GM23338 (cell line): ENCODE measurements at regions not wholly inside any gene's neighbourhood (a gene's known extent, or its start where the extent isn't known, plus 50 kb on each side); places are given as distances from the start of the nearest gene placed in this dataset.
A peak's percentile ranks its signal among the peaks of the same experiment; 100 is the strongest.

ENCODE experiments used
- ATAC-seq: fragments of 200-7000 bp; cut with Tn5 transposase; 3 replicates; pipeline ENCODE4 v1.9.1; 2020
- DNase-seq: peaks from one replicate; pipeline ENCODE4 v3.0.0-alpha.2; 2015; ENCODE audit warnings: low spot score
- H2AFZ ChIP-seq: fragments of 200-600 bp; sonication (generic); 2 replicates; pipeline ENCODE4 v1.8.0; 2016; ENCODE audit warnings: antibody characterized with exemption, mild to moderate bottlenecking, moderate library complexity
- H3F3A ChIP-seq: fragments of 200-600 bp; sonication (generic); replicated peaks from 2 replicates; pipeline ENCODE4 v1.8.0; 2017; ENCODE audit warnings: antibody characterized with exemption, mixed run types, low read depth
- H3K27ac ChIP-seq: fragments of 200-600 bp; sonication (generic); 2 replicates; pipeline ENCODE4 v1.6.1; 2016; ENCODE audit warnings: low read depth
- H3K27me3 ChIP-seq: fragments of 200-600 bp; sonication (generic); 2 replicates; pipeline ENCODE4 v1.8.0; 2016; ENCODE audit warnings: mild to moderate bottlenecking, mixed run types, moderate library complexity; ENCODE audit not compliant: insufficient read depth
- H3K36me3 ChIP-seq: fragments of 200-600 bp; sonication (generic); 2 replicates; pipeline ENCODE4 v1.8.0; 2016; ENCODE audit warnings: mild to moderate bottlenecking; ENCODE audit not compliant: insufficient read depth
- H3K4me1 ChIP-seq: fragments of 200-600 bp; sonication (generic); 2 replicates; pipeline ENCODE4 v1.8.0; 2016; ENCODE audit warnings: mild to moderate bottlenecking, moderate library complexity; ENCODE audit not compliant: insufficient read depth
- H3K4me2 ChIP-seq: fragments of 200-600 bp; sonication (generic); 2 replicates; pipeline ENCODE4 v1.7.1; 2017; ENCODE audit warnings: mixed run types
- H3K4me3 ChIP-seq: fragments of 200-600 bp; sonication (generic); 2 replicates; pipeline ENCODE4 v1.6.1; 2016; ENCODE audit warnings: mixed run types
- H3K79me2 ChIP-seq: fragments of 200-600 bp; sonication (generic); replicated peaks from 2 replicates; pipeline ENCODE4 v1.8.0; 2017; ENCODE audit warnings: mild to moderate bottlenecking; ENCODE audit not compliant: insufficient read depth
- H3K9me2 ChIP-seq: fragments of 200-600 bp; sonication (generic); 2 replicates; pipeline ENCODE4 v1.8.0; 2017; ENCODE audit not compliant: insufficient read depth
- H4K20me1 ChIP-seq: fragments of 200-600 bp; sonication (generic); replicated peaks from 2 replicates; pipeline ENCODE4 v1.8.0; 2017; ENCODE audit warnings: mild to moderate bottlenecking; ENCODE audit not compliant: insufficient read depth
- H3K27ac Mint-ChIP-seq: 2 replicates; pipeline ENCODE4 v1.8.0; 2020; ENCODE audit warnings: inconsistent platforms, mild to moderate bottlenecking, moderate library complexity, mixed read lengths
- H3K27me3 Mint-ChIP-seq: 3 replicates; pipeline ENCODE4 v1.8.0; 2022; ENCODE audit warnings: low read depth, mild to moderate bottlenecking, moderate library complexity, mixed read lengths, inconsistent platforms; ENCODE audit not compliant: insufficient read depth, poor library complexity
- H3K36me3 Mint-ChIP-seq: 3 replicates; pipeline ENCODE4 v1.8.0; 2021; ENCODE audit warnings: low read depth, mild to moderate bottlenecking, inconsistent platforms, moderate library complexity, mixed read lengths
- H3K4me1 Mint-ChIP-seq: 3 replicates; pipeline ENCODE4 v1.8.0; 2020; ENCODE audit warnings: mild to moderate bottlenecking, inconsistent platforms, mixed read lengths
- H3K4me3 Mint-ChIP-seq: 3 replicates; pipeline ENCODE4 v1.8.0; 2021; ENCODE audit warnings: moderate library complexity, mild to moderate bottlenecking, inconsistent platforms, mixed read lengths
- H3K9me3 Mint-ChIP-seq: 3 replicates; pipeline ENCODE4 v1.8.0; 2020; ENCODE audit warnings: moderate library complexity, mild to moderate bottlenecking, inconsistent platforms, mixed read lengths
- CREB1 ChIP-seq: fragments of 250-450 bp; sonication (Bioruptor Pico); IDR thresholded peaks from 2 replicates; pipeline ENCODE4 v1.5.0; 2020; ENCODE audit warnings: low read depth, mild to moderate bottlenecking, moderate library complexity
- EZH2 ChIP-seq: fragments of 200-600 bp; sonication (generic); IDR thresholded peaks from one replicate; pipeline ENCODE4 v1.8.0; 2017; ENCODE audit warnings: antibody characterized with exemption, mild to moderate bottlenecking, low read depth; ENCODE audit not compliant: unreplicated experiment
- EZH2phosphoT487 ChIP-seq: fragments of 200-600 bp; sonication (generic); IDR thresholded peaks from one replicate; pipeline ENCODE4 v1.8.1; 2018; ENCODE audit warnings: antibody characterized with exemption; ENCODE audit not compliant: unreplicated experiment
- JUNB ChIP-seq: IDR thresholded peaks from one replicate; pipeline ENCODE4 v1.6.1; 2016; ENCODE audit warnings: antibody characterized with exemption; ENCODE audit not compliant: unreplicated experiment
- STAT1 ChIP-seq: IDR thresholded peaks from one replicate; pipeline ENCODE4 v1.6.1; 2016; ENCODE audit warnings: antibody characterized with exemption; ENCODE audit not compliant: unreplicated experiment
- ZNF331 ChIP-seq: fragments of 250-450 bp; sonication (Bioruptor Pico); IDR thresholded peaks from 2 replicates; pipeline ENCODE4 v1.5.0; 2020; ENCODE audit warnings: low read depth, mild to moderate bottlenecking, moderate library complexity
- TF ChIP-seq, protein P1 (sequence below): IDR thresholded peaks from one replicate; pipeline ENCODE4 v1.6.1; 2018; ENCODE audit warnings: antibody characterized with exemption; ENCODE audit not compliant: unreplicated experiment
- TF ChIP-seq, protein P2 (sequence below): IDR thresholded peaks from 2 replicates; pipeline ENCODE4 v1.6.1; 2016; ENCODE audit warnings: antibody characterized with exemption
- TF ChIP-seq, protein P3 (sequence below), 2 experiments: fragments of 200-600 bp in 1 of 2; sonication (generic) in 1 of 2; conservative IDR thresholded peaks; 2 replicates each; pipeline versions ENCODE4 v1.5.1 to v1.6.1; 2016 to 2017; ENCODE audit warnings: antibody characterized with exemption in 2 of 2, low read depth in 2 of 2, mild to moderate bottlenecking in 2 of 2, moderate library complexity in 1 of 2

DNA sequence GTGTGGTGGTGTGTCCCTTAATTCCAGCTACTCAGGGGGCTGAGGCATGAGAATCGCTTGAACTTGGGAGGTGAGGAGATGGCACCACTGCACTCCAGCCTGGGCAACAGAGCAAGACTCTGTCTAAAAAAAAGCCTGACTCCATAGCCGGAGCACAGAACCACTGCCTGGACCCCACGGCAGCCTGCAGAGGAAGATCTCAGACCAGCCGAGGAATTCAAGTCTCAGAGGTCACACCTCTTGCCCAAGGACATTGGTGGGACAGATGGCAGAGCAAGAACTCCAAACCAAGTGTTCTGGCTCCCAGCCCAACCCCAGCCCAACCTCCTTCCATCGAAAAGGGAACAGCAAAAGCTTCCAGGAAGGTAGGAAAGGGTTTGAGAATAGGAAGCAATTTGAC, 70.8 kb downstream of the SMIM20 start (continued):
- TF ChIP-seq, protein P1, sequence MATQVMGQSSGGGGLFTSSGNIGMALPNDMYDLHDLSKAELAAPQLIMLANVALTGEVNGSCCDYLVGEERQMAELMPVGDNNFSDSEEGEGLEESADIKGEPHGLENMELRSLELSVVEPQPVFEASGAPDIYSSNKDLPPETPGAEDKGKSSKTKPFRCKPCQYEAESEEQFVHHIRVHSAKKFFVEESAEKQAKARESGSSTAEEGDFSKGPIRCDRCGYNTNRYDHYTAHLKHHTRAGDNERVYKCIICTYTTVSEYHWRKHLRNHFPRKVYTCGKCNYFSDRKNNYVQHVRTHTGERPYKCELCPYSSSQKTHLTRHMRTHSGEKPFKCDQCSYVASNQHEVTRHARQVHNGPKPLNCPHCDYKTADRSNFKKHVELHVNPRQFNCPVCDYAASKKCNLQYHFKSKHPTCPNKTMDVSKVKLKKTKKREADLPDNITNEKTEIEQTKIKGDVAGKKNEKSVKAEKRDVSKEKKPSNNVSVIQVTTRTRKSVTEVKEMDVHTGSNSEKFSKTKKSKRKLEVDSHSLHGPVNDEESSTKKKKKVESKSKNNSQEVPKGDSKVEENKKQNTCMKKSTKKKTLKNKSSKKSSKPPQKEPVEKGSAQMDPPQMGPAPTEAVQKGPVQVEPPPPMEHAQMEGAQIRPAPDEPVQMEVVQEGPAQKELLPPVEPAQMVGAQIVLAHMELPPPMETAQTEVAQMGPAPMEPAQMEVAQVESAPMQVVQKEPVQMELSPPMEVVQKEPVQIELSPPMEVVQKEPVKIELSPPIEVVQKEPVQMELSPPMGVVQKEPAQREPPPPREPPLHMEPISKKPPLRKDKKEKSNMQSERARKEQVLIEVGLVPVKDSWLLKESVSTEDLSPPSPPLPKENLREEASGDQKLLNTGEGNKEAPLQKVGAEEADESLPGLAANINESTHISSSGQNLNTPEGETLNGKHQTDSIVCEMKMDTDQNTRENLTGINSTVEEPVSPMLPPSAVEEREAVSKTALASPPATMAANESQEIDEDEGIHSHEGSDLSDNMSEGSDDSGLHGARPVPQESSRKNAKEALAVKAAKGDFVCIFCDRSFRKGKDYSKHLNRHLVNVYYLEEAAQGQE: no peak
- TF ChIP-seq JUNB (no peak), STAT1 (no peak), EZH2phosphoT487 (no peak), ZNF331 (CRISPR knock-in tag) (no peak)
- TF ChIP-seq, protein P2, sequence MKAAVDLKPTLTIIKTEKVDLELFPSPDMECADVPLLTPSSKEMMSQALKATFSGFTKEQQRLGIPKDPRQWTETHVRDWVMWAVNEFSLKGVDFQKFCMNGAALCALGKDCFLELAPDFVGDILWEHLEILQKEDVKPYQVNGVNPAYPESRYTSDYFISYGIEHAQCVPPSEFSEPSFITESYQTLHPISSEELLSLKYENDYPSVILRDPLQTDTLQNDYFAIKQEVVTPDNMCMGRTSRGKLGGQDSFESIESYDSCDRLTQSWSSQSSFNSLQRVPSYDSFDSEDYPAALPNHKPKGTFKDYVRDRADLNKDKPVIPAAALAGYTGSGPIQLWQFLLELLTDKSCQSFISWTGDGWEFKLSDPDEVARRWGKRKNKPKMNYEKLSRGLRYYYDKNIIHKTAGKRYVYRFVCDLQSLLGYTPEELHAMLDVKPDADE: no peak

DNA sequence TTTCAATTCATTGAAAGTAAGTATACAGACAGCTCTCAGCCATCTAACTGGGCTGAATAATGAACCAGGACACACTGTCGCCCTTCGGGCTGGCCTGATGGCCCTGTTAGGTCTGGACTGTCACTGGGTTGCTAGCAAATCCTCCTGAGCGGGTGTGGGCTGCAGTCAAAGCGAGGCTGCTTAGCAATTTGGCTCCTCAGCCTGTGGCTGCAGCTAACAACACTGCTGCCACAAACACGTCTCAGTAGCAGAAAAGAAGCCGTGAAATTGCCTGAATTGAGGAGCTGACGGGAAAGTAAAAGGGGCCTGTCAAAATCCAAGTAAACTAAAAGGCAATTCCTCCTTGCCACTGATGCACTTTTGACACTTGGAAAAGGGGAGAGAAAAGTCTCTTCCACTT, 72.8 kb downstream of the SMIM20 start:
- no peaks in the 10 kb centered on the region for H3K27me3 ChIP-seq
- no peaks in the 10 kb centered on the region for H3K36me3 ChIP-seq
- peaks cover 5% of the 10 kb centered on the region; the same call in 2 of the 3 replicates for H3K36me3 Mint-ChIP-seq
- no peak overlapping the region for H3K27ac Mint-ChIP-seq
- no peak overlapping the region for H3K27ac ChIP-seq
- TF ChIP-seq EZH2phosphoT487: no peak
- TF ChIP-seq STAT1: no peak
- TF ChIP-seq, protein P3, sequence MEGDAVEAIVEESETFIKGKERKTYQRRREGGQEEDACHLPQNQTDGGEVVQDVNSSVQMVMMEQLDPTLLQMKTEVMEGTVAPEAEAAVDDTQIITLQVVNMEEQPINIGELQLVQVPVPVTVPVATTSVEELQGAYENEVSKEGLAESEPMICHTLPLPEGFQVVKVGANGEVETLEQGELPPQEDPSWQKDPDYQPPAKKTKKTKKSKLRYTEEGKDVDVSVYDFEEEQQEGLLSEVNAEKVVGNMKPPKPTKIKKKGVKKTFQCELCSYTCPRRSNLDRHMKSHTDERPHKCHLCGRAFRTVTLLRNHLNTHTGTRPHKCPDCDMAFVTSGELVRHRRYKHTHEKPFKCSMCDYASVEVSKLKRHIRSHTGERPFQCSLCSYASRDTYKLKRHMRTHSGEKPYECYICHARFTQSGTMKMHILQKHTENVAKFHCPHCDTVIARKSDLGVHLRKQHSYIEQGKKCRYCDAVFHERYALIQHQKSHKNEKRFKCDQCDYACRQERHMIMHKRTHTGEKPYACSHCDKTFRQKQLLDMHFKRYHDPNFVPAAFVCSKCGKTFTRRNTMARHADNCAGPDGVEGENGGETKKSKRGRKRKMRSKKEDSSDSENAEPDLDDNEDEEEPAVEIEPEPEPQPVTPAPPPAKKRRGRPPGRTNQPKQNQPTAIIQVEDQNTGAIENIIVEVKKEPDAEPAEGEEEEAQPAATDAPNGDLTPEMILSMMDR (conservative IDR thresholded peaks at IDR 0.05; ENCODE audit: low read depth in 2 of 2): no peak
- no peak for TF ChIP-seq EZH2
- no peak for TF ChIP-seq CREB1 (CRISPR knock-in tag)
- no peak for TF ChIP-seq ZNF331 (CRISPR knock-in tag)
- no peak for TF ChIP-seq JUNB
- no peaks in the 10 kb centered on the region for H3F3A ChIP-seq
- no peaks in the 10 kb centered on the region for H3K79me2 ChIP-seq
- peaks cover 2% of the 10 kb centered on the region; the same call in 1 of the 2 replicates for H3K4me1 ChIP-seq
- no peak overlapping the region for H3K4me2 ChIP-seq
- no peak overlapping the region for H3K4me3 ChIP-seq
- ATAC-seq (no peak), DNase-seq (no peak)
- peaks cover 6% of the 10 kb centered on the region; the same call in 2 of the 3 replicates for H3K4me1 Mint-ChIP-seq
- peaks cover 17% of the 10 kb centered on the region for H3K27me3 Mint-ChIP-seq
- H3K9me3 Mint-ChIP-seq: peaks cover 7% of the 10 kb centered on the region; the same call in 2 of the 3 replicates
- H4K20me1 ChIP-seq: no peaks in the 10 kb centered on the region
- no peak overlapping the region for H3K4me3 Mint-ChIP-seq
- H3K9me2 ChIP-seq: no peaks in the 10 kb centered on the region
- H2AFZ ChIP-seq: peak overlapping the region; percentile 95; the same call in 1 of the 2 replicates
